Colonic mucosa (tissue), 4 donors: ENCODE measurements at regions not wholly inside any gene's neighbourhood (a gene's known extent, or its start where the extent isn't known, plus 50 kb on each side); places are given as distances from the start of the nearest gene placed in this dataset.

ENCODE experiments used
- DNase-seq: peaks from one replicate; pipeline ENCODE4 v3.0.0-alpha.2; 2020
- H3K27ac ChIP-seq: fragments of 200-600 bp; one replicate; pipeline ENCODE4 v1.8.0; 2021
- H3K27me3 ChIP-seq: fragments of 200-600 bp; one replicate; pipeline ENCODE4 v1.8.0; 2021
- H3K36me3 ChIP-seq: fragments of 200-600 bp; one replicate; pipeline ENCODE4 v1.8.0; 2021
- H3K4me1 ChIP-seq: fragments of 200-600 bp; one replicate; pipeline ENCODE4 v1.8.0; 2021; ENCODE audit warnings: mild to moderate bottlenecking
- H3K4me3 ChIP-seq: fragments of 200-600 bp; one replicate; pipeline ENCODE4 v1.8.0; 2021
- H3K9ac ChIP-seq, 2 donors: one replicate each; pipeline ENCODE4 v1.7.0; 2013; ENCODE audit warnings: control low read depth in 2 of 2, low read depth in 2 of 2, low read length in 2 of 2
- H3K9me3 ChIP-seq: fragments of 200-600 bp; one replicate; pipeline ENCODE4 v1.8.0; 2021
- CTCF ChIP-seq: fragments of 200-600 bp; IDR thresholded peaks from one replicate; pipeline ENCODE4 v1.8.0; 2022; ENCODE audit warnings: antibody characterized with exemption, mild to moderate bottlenecking
- intact Hi-C: fragments of 100-400 bp; cut with DNase I; formaldehyde crosslinking; loops from one replicate; pipeline ENCODE4 v1.14.1; 2022
- donor health status: healthy.
- donor health status: DM: no; HTN: no; CAD: no.
- donor health status: DM: no; HTN: no; CAD: no.

- intact Hi-C loops: no loop called here
- Histone ChIP-seq H3K4me3 (no peak overlapping the region), H3K27ac (no peak overlapping the region), H3K36me3 (no peaks in the 10 kb centered on the region), H3K9me3 (no peaks in the 10 kb centered on the region), H3K4me1 (no peaks in the 10 kb centered on the region), H3K9ac (no peak overlapping the region), H3K27me3 (no peaks in the 10 kb centered on the region)
- no peak for DNase-seq
- TF ChIP-seq CTCF: no peak
These were observed 155.7 kb upstream of the BLID start for GRCh38 chr11:122271745-122272144.

GRCh38 chr11:122271137-122271536 lies 155.1 kb upstream of the BLID start:
- TF ChIP-seq CTCF: no peak
- DNase-seq: no peak

GRCh38 chr11:122270535-122270934 lies 154.5 kb upstream of the BLID start:
- Histone ChIP-seq H3K4me3 (no peak overlapping the region), H3K27me3 (no peaks in the 10 kb centered on the region), H3K27ac (no peak overlapping the region), H3K36me3 (no peaks in the 10 kb centered on the region), H3K9ac (no peak overlapping the region), H3K9me3 (no peaks in the 10 kb centered on the region), H3K4me1 (no peaks in the 10 kb centered on the region)
- intact Hi-C loops: no loop called here
- no peak for DNase-seq
- no peak for TF ChIP-seq CTCF

More at GRCh38 chr11:122271137-122271536, 155.1 kb upstream of the BLID start:
- no peaks in the 10 kb centered on the region for H3K9me3 ChIP-seq
- H3K4me1 ChIP-seq: no peaks in the 10 kb centered on the region
- no peaks in the 10 kb centered on the region for H3K36me3 ChIP-seq
- no peak overlapping the region for H3K9ac ChIP-seq
- no peaks in the 10 kb centered on the region for H3K27me3 ChIP-seq
- H3K4me3 ChIP-seq: no peak overlapping the region
- intact Hi-C loops: no loop called here
- H3K27ac ChIP-seq: no peak overlapping the region

GRCh38 chr11:122269824-122270223 lies 153.8 kb upstream of the BLID start:
- H3K27me3 ChIP-seq: no peaks in the 10 kb centered on the region
- TF ChIP-seq CTCF: no peak

GRCh38 chr11:122268601-122269130 lies 152.7 kb upstream of the BLID start:
- intact Hi-C loops: no loop called here
- H3K27me3 ChIP-seq: no peaks in the 10 kb centered on the region
- DNase-seq: no peak
- TF ChIP-seq CTCF: no peak
- no peak overlapping the region for H3K27ac ChIP-seq
- no peaks in the 10 kb centered on the region for H3K9me3 ChIP-seq
- no peak overlapping the region for H3K4me3 ChIP-seq
- H3K9ac ChIP-seq: no peak overlapping the region
- no peaks in the 10 kb centered on the region for H3K36me3 ChIP-seq
- no peaks in the 10 kb centered on the region for H3K4me1 ChIP-seq

More at GRCh38 chr11:122269824-122270223, 153.8 kb upstream of the BLID start:
- Histone ChIP-seq H3K4me3 (no peak overlapping the region), H3K9ac (no peak overlapping the region), H3K36me3 (no peaks in the 10 kb centered on the region), H3K27ac (no peak overlapping the region), H3K9me3 (no peaks in the 10 kb centered on the region), H3K4me1 (no peaks in the 10 kb centered on the region)
- DNase-seq: no peak
- intact Hi-C loops: no loop called here

- Histone ChIP-seq H3K4me1 (no peaks in the 10 kb centered on the region), H3K9ac (no peak overlapping the region), H3K27ac (no peak overlapping the region), H3K9me3 (no peaks in the 10 kb centered on the region), H3K27me3 (no peaks in the 10 kb centered on the region), H3K4me3 (no peak overlapping the region), H3K36me3 (no peaks in the 10 kb centered on the region)
- intact Hi-C loops: no loop called here
- no peak for TF ChIP-seq CTCF
- no peak for DNase-seq
These were observed 151.6 kb upstream of the BLID start for GRCh38 chr11:122267602-122268001.
